Esophagus muscularis mucosa (tissue), 4 donors: ENCODE measurements at regions not wholly inside any gene's neighbourhood (a gene's known extent, or its start where the extent isn't known, plus 50 kb on each side); places are given as distances from the start of the nearest gene placed in this dataset.

Source experiments
- DNase-seq: peaks from one replicate; pipeline ENCODE4 v3.0.0-alpha.2; 2017; ENCODE audit errors: extremely low spot score
- H3K27ac ChIP-seq, 4 donors: fragments of 200-600 bp; sonication (generic); replicated peaks in 1 of 4; 1 replicate in 3 of 4; 2 replicates in 1 of 4; pipeline ENCODE4 v1.5.1; 2016 to 2019; ENCODE audit warnings: mild to moderate bottlenecking in 1 of 4
- H3K27me3 ChIP-seq, 4 donors: fragments of 200-600 bp; sonication (generic); one replicate each; pipeline versions ENCODE4 v1.5.1 to v1.6.0; 2016 to 2019
- H3K36me3 ChIP-seq, 4 donors: fragments of 200-600 bp; sonication (generic); one replicate each; pipeline ENCODE4 v1.5.1; 2016 to 2019
- H3K4me1 ChIP-seq, 4 donors: fragments of 200-600 bp; sonication (generic); one replicate each; pipeline ENCODE4 v1.5.1; 2016 to 2019
- H3K4me3 ChIP-seq, 4 donors: fragments of 200-600 bp; sonication (generic); 1 replicate in 2 of 4; 2 replicates in 2 of 4; pipeline ENCODE4 v1.5.1; 2016 to 2019; ENCODE audit warnings: mild to moderate bottlenecking in 4 of 4, moderate library complexity in 1 of 4
- H3K9me3 ChIP-seq, 4 donors: fragments of 200-600 bp; sonication (generic); 1 replicate in 3 of 4; 2 replicates in 1 of 4; pipeline ENCODE4 v1.5.1; 2016 to 2019
- CTCF ChIP-seq, 3 experiments: fragments of 200-600 bp in 2 of 3; fragments of 450-650 bp in 1 of 3; sonication (generic) in 2 of 3; IDR thresholded peaks; one replicate each; pipeline ENCODE4 v1.5.1; 2017 to 2019; ENCODE audit warnings: antibody characterized with exemption in 3 of 3, mild to moderate bottlenecking in 2 of 3, moderate library complexity in 1 of 3
- EP300 ChIP-seq: sonication (generic); formaldehyde crosslinking; IDR thresholded peaks from one replicate; pipeline ENCODE4 v1.6.1; 2017; ENCODE audit warnings: antibody characterized with exemption
- POLR2A ChIP-seq: fragments of 450-650 bp; IDR thresholded peaks from one replicate; pipeline ENCODE4 v1.6.1; 2017; ENCODE audit warnings: antibody characterized with exemption, moderate library complexity, mild to moderate bottlenecking, low read depth
- POLR2AphosphoS5 ChIP-seq, 2 donors: sonication (generic); formaldehyde crosslinking; IDR thresholded peaks; one replicate each; pipeline ENCODE4 v1.6.1; 2017; ENCODE audit warnings: antibody characterized with exemption in 2 of 2
- WGBS: methylation state at CpG from one replicate; pipeline ENCODE4 v1.1.5; 2018; 5-methylcytosine and 5-hydroxymethylcytosine counted together
- intact Hi-C: fragments of 100-400 bp; cut with DNase I; formaldehyde crosslinking; loops from one replicate; pipeline ENCODE4 v1.15.1; 2023

DNA sequence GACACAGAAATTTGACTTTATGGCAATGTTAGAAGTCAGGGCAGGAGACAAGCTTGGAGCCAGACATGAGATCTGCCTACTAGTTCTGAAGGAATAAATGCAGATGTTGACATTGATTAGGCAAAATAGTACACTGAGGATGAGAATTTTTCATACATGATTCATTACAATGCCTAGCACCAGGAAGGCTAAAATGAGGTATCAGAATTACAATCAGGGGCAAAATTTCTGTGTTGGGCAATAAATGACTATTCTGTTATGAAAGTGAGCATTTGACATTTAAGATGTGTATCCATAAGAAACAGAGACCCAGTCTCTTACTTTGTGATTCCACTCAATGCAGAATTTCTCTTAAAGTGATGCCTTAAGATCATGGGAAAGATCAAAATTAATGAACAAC lies 92.4 kb upstream of the CDH10 start:
- DNase-seq = no peak
- Histone ChIP-seq H3K4me3 (no peak overlapping the region), H3K9me3 (no peaks in the 10 kb centered on the region), H3K27ac (no peak overlapping the region), H3K4me1 (no peaks in the 10 kb centered on the region), H3K27me3 (no peaks in the 10 kb centered on the region), H3K36me3 (no peaks in the 10 kb centered on the region)
- TF ChIP-seq CTCF (IDR thresholded peaks at IDR 0.05) = no peak
- TF ChIP-seq POLR2A = no peak
- no peak for TF ChIP-seq EP300
- TF ChIP-seq POLR2AphosphoS5 (IDR thresholded peaks at IDR 0.05) = no peak
- intact Hi-C loops = no loop called here

- 91% methylated on average over 7 of the region's 7 CpGs for WGBS
- DNase-seq = no peak
- no peak overlapping the region for H3K4me3 ChIP-seq
- H3K27ac ChIP-seq = no peak overlapping the region
- no peaks in the 10 kb centered on the region for H3K9me3 ChIP-seq
- H3K4me1 ChIP-seq = no peaks in the 10 kb centered on the region
- no peaks in the 10 kb centered on the region for H3K36me3 ChIP-seq
- intact Hi-C loops = no loop called here
- no peak for TF ChIP-seq CTCF (IDR thresholded peaks at IDR 0.05)
- TF ChIP-seq POLR2A = no peak
- no peak for TF ChIP-seq EP300
- no peak for TF ChIP-seq POLR2AphosphoS5 (IDR thresholded peaks at IDR 0.05)
- H3K27me3 ChIP-seq = no peaks in the 10 kb centered on the region
Observed at GRCh38 chr5:24735284-24735683, 90.5 kb upstream of the CDH10 start.

DNA sequence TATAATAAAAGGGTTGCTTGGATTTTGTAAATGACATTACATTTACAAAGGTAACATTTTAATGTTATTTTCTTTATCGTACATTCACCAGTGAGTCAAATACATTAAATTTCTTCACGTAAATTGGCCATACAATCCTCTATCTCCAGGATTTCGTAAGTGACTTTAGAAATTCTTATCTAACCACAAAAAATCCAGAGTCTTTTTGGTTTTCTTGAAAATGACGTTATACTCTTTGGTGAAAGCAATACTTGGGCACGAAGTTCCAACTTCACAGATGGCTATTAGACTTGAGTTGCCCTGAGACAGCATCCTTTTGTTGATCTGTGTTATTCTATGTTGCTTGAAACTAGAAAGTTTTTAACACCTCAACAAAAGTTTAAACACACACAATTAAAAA lies 87.4 kb upstream of the CDH10 start:
- TF ChIP-seq EP300 = no peak
- TF ChIP-seq POLR2A = no peak
- no peak for TF ChIP-seq CTCF (IDR thresholded peaks at IDR 0.05)
- no peak for TF ChIP-seq POLR2AphosphoS5 (IDR thresholded peaks at IDR 0.05)
- H3K4me1 ChIP-seq = no peaks in the 10 kb centered on the region
- no peak overlapping the region for H3K27ac ChIP-seq
- H3K4me3 ChIP-seq = no peak overlapping the region
- intact Hi-C loops = no loop called here
- H3K9me3 ChIP-seq = no peaks in the 10 kb centered on the region
- DNase-seq = no peak
- 81% methylated on average over 5 of the region's 5 CpGs for WGBS
- H3K27me3 ChIP-seq = no peaks in the 10 kb centered on the region
- no peaks in the 10 kb centered on the region for H3K36me3 ChIP-seq

- TF ChIP-seq POLR2AphosphoS5 (IDR thresholded peaks at IDR 0.05) = no peak
- TF ChIP-seq CTCF (IDR thresholded peaks at IDR 0.05) = no peak
- TF ChIP-seq POLR2A = no peak
- TF ChIP-seq EP300 = no peak
- H3K4me3 ChIP-seq = no peak overlapping the region
- H3K36me3 ChIP-seq = no peaks in the 10 kb centered on the region
- WGBS = 92% methylated on average over 3 of the region's 3 CpGs
- H3K4me1 ChIP-seq = no peaks in the 10 kb centered on the region
- DNase-seq = no peak
- H3K27ac ChIP-seq = no peak overlapping the region
- intact Hi-C loops = no loop called here
- H3K27me3 ChIP-seq = no peaks in the 10 kb centered on the region
- H3K9me3 ChIP-seq = no peaks in the 10 kb centered on the region
Observed at GRCh38 chr5:24720743-24721142, 76.0 kb upstream of the CDH10 start.

DNA sequence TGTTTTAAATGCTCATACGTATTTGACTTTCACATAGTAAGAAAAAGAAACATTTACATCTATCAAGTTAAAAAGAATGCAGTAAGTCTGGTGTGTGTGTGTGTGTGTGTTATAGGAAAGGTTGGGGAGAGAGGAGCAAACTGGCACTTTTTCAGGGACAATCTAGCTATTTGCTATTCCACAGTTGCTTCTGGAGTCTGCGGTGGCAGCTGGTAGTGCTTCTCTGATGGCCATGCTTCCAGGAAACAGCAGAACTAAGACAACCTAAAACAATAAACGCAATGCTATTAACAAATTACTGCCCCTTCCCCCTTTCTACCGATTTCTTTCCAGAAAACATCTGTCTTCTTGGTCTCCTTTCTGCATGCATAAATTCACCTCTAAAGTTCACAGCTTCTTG lies 70.0 kb upstream of the CDH10 start:
- TF ChIP-seq EP300 = no peak
- TF ChIP-seq POLR2AphosphoS5 (IDR thresholded peaks at IDR 0.05) = no peak
- no peak for TF ChIP-seq POLR2A
- TF ChIP-seq CTCF (IDR thresholded peaks at IDR 0.05) = no peak
- Histone ChIP-seq H3K4me3 (no peak overlapping the region), H3K27ac (no peak overlapping the region), H3K4me1 (no peaks in the 10 kb centered on the region), H3K9me3 (no peaks in the 10 kb centered on the region), H3K36me3 (no peaks in the 10 kb centered on the region), H3K27me3 (no peaks in the 10 kb centered on the region)
- intact Hi-C loops = no loop called here
- DNase-seq = no peak
- 17% methylated on average over 4 of the region's 4 CpGs for whole genome bisulfite sequencing
